Neuronal stem cell (in vitro differentiated cells): ENCODE measurements at regions not wholly inside any gene's neighbourhood (a gene's known extent, or its start where the extent isn't known, plus 50 kb on each side); places are given as distances from the start of the nearest gene placed in this dataset.
A peak's percentile ranks its signal among the peaks of the same experiment; 100 is the strongest.

Experiments
- DNase-seq: peaks from one replicate; pipeline ENCODE4 v3.0.0-alpha.2; 2013; ENCODE audit warnings: low spot score
- H2AFZ ChIP-seq: one replicate; pipeline ENCODE4 v1.6.1; 2013; ENCODE audit warnings: mild to moderate bottlenecking, low read length, inconsistent platforms
- H2AK5ac ChIP-seq: 2 replicates; pipeline ENCODE4 v1.6.1; 2013; ENCODE audit warnings: low read depth, mild to moderate bottlenecking, inconsistent platforms, low read length, moderate library complexity, mixed read lengths
- H2BK120ac ChIP-seq: 2 replicates; pipeline ENCODE4 v1.6.1; 2013; ENCODE audit warnings: low read depth, mild to moderate bottlenecking, inconsistent platforms, low read length, moderate library complexity, mixed read lengths
- H2BK12ac ChIP-seq: one replicate; pipeline ENCODE4 v1.6.1; 2013; ENCODE audit warnings: low read length, inconsistent platforms
- H2BK15ac ChIP-seq: 2 replicates; pipeline ENCODE4 v1.6.1; 2013; ENCODE audit warnings: mild to moderate bottlenecking, low read length, inconsistent platforms, mixed read lengths
- H2BK5ac ChIP-seq: one replicate; pipeline ENCODE4 v1.6.1; 2013; ENCODE audit warnings: inconsistent platforms, mild to moderate bottlenecking, low read length, moderate library complexity
- H3K14ac ChIP-seq: one replicate; pipeline ENCODE4 v1.6.1; 2013; ENCODE audit warnings: low read length, inconsistent platforms
- H3K18ac ChIP-seq: 2 replicates; pipeline ENCODE4 v1.6.1; 2013; ENCODE audit warnings: low read length, inconsistent platforms
- H3K23ac ChIP-seq: 2 replicates; pipeline ENCODE4 v1.6.1; 2013; ENCODE audit warnings: low read depth, mild to moderate bottlenecking, mixed read lengths, low read length, inconsistent platforms; ENCODE audit not compliant: poor library complexity
- H3K27ac ChIP-seq: replicated peaks from 3 replicates; pipeline ENCODE4 v1.5.1; 2013; ENCODE audit warnings: low read length, inconsistent platforms
- H3K27me3 ChIP-seq, 3 experiments: 2 replicates each; pipeline ENCODE4 v1.6.1; 2013; ENCODE audit warnings: low read length in 3 of 3, mild to moderate bottlenecking in 2 of 3, inconsistent platforms in 1 of 3, low read depth in 1 of 3, mixed read lengths in 1 of 3, moderate library complexity in 1 of 3; ENCODE audit not compliant: control insufficient read depth in 3 of 3, insufficient read depth in 3 of 3
- H3K36me3 ChIP-seq, 2 donors: replicated peaks in 1 of 2; 2 replicates each; pipeline ENCODE4 v1.6.1; 2013; ENCODE audit warnings: low read length in 2 of 2; ENCODE audit not compliant: control insufficient read depth in 2 of 2, insufficient read depth in 2 of 2
- H3K4ac ChIP-seq: 2 replicates; pipeline ENCODE4 v1.6.1; 2013; ENCODE audit warnings: inconsistent platforms, mild to moderate bottlenecking, low read length, moderate library complexity
- H3K4me1 ChIP-seq, 2 donors: 1 replicate in 1 of 2; 2 replicates in 1 of 2; pipeline ENCODE4 v1.6.1; 2013; ENCODE audit warnings: low read length in 2 of 2, low read depth in 1 of 2; ENCODE audit not compliant: control insufficient read depth in 2 of 2, insufficient read depth in 1 of 2
- H3K4me2 ChIP-seq: one replicate; pipeline ENCODE4 v1.6.1; 2013; ENCODE audit warnings: mild to moderate bottlenecking, low read length, inconsistent platforms; ENCODE audit not compliant: insufficient read depth, poor library complexity, severe bottlenecking
- H3K4me3 ChIP-seq, 2 donors: 2 replicates each; pipeline ENCODE4 v1.5.1; 2013; ENCODE audit warnings: low read length in 2 of 2, mild to moderate bottlenecking in 2 of 2, inconsistent platforms in 1 of 2, moderate library complexity in 1 of 2
- H3K79me1 ChIP-seq: one replicate; pipeline ENCODE4 v1.6.1; 2013; ENCODE audit warnings: low read depth, mild to moderate bottlenecking, inconsistent platforms, low read length, moderate library complexity
- H3K9ac ChIP-seq: one replicate; pipeline ENCODE4 v1.6.1; 2013; ENCODE audit warnings: mild to moderate bottlenecking, low read depth, low read length, inconsistent platforms; ENCODE audit not compliant: poor library complexity
- H3K9me3 ChIP-seq, 2 donors: replicated peaks in 1 of 2; 2 replicates each; pipeline versions ENCODE3 to v1.6.1; 2013; ENCODE audit warnings: low read length in 2 of 2, mild to moderate bottlenecking in 2 of 2, inconsistent platforms in 1 of 2, low read depth in 1 of 2, mixed read lengths in 1 of 2, moderate library complexity in 1 of 2; ENCODE audit not compliant: control insufficient read depth in 2 of 2, insufficient read depth in 1 of 2
- H4K8ac ChIP-seq: one replicate; pipeline ENCODE4 v1.6.1; 2013; ENCODE audit warnings: low read depth, mild to moderate bottlenecking, inconsistent platforms, low read length, moderate library complexity
- H4K91ac ChIP-seq: one replicate; pipeline ENCODE4 v1.6.1; 2013; ENCODE audit warnings: low read length, low read depth, mild to moderate bottlenecking, inconsistent platforms; ENCODE audit not compliant: poor library complexity
- WGBS, 2 donors: extraction: QIAGEN DNeasy Blood & Tissue Kit; methylation state at CpG; one replicate each; pipeline ENCODE4 v1.1.7; 2013; ENCODE audit warnings: missing lambda C conversion rate in 2 of 2, mixed read lengths in 1 of 2; ENCODE audit not compliant: insufficient read length in 2 of 2, insufficient replicate concordance in 1 of 2; ENCODE audit errors: extremely low coverage in 2 of 2; 5-methylcytosine and 5-hydroxymethylcytosine counted together

DNA sequence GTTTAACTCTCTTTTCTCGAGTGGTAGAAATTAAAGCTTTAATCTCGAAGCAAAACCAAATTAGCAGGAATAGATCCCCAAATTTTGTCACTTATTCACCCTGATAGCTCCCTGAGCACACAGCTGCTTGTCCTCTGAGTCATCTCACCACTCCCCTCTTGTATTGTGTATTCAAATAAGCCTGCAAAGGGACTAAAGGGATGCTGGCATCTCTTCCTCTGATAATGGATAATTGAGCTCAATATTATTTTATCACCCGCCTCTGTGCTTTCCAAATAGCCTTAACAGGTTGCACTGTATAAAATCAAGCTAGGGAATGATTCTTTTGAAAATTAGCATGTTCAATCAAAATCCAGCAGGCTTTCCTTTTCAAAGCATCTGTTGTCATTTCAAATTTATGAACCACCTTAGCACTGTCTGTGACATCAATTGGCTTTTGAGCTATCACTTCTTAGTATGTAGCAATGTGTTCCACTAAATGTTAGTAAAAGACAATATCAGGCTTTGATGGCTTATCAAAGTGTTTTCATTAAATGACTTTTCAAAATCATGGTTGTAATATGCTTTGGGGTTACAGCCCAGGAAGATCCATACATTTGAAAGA, 561.6 kb downstream of the PLA2G4A start:
- Histone ChIP-seq H3K4me1 (peaks cover 0 to 1% of the 10 kb centered on the region in 2 donors), H2BK5ac (no peak overlapping the region), H3K36me3 (no peaks in the 10 kb centered on the region), H3K4me3 (no peak overlapping the region), H3K27ac (no peak overlapping the region), H2BK15ac (no peak overlapping the region), H4K8ac (no peak overlapping the region), H3K9ac (no peak overlapping the region), H3K4ac (no peak overlapping the region), H3K27me3 (no peaks in the 10 kb centered on the region), H3K23ac (no peak overlapping the region), H2AK5ac (no peak overlapping the region), H3K4me2 (no peak overlapping the region), H3K79me1 (no peaks in the 10 kb centered on the region), H2AFZ (no peak overlapping the region), H3K14ac (no peak overlapping the region), H2BK12ac (no peak overlapping the region), H3K18ac (no peak overlapping the region), H2BK120ac (no peak overlapping the region), H3K9me3 (no peaks in the 10 kb centered on the region), H4K91ac (no peak overlapping the region)
- WGBS, 2 donors, result no CpG with 5 or more reads among the region's 3 CpGs
- DNase-seq, result no peak

DNA sequence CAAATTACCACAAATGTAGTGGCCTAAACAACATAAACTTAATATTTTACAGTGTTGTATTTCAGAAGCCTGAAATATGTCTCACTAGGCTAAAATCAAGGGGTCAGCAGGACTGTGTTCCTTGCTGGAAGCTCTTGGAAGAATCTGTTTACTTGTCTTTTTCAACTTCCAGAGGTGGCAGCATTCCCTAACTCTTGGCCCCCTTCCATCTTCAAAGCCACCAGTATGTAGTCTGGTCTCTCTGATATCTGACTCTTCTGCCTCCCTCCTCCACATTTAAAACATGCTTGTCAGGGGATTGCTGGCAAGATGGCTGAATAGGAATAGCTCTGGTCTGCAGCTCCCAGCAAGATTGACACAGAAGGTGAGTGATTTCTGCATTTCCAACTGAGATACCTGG, 567.5 kb downstream of the PLA2G4A start:
- Histone ChIP-seq H3K14ac (peak overlapping the region; percentile 91), H2AFZ (peak overlapping the region; percentile 92), H3K4me1 (peaks cover 6 to 9% of the 10 kb centered on the region in 2 donors), H3K4ac (no peak overlapping the region), H4K91ac (peak overlapping the region; percentile 9), H2BK120ac (no peak overlapping the region), H2BK12ac (no peak overlapping the region), H3K27ac (no peak overlapping the region), H3K9me3 (no peaks in the 10 kb centered on the region), H3K4me3 (no peak overlapping the region), H3K36me3 (no peaks in the 10 kb centered on the region), H3K27me3 (no peaks in the 10 kb centered on the region), H3K4me2 (no peak overlapping the region), H2BK5ac (no peak overlapping the region), H3K23ac (no peak overlapping the region), H3K9ac (no peak overlapping the region), H3K79me1 (no peaks in the 10 kb centered on the region), H2BK15ac (no peak overlapping the region), H4K8ac (no peak overlapping the region), H2AK5ac (peak overlapping the region; percentile 74), H3K18ac (no peak overlapping the region)
- DNase-seq, result no peak

- Histone ChIP-seq H2BK5ac (peak overlapping the region; percentile 21), H3K9ac (no peak overlapping the region), H2BK12ac (no peak overlapping the region), H3K4me3 (no peak overlapping the region), H2BK120ac (no peak overlapping the region), H3K4ac (no peak overlapping the region), H4K8ac (peak overlapping the region; percentile 56), H3K4me1 (peaks cover 6 to 9% of the 10 kb centered on the region in 2 donors), H3K27me3 (no peaks in the 10 kb centered on the region), H2AFZ (peak overlapping the region; percentile 92), H3K36me3 (no peaks in the 10 kb centered on the region), H3K79me1 (no peaks in the 10 kb centered on the region), H3K18ac (peak overlapping the region; percentile 64), H4K91ac (peak overlapping the region; percentile 9), H3K14ac (no peak overlapping the region), H3K4me2 (peak overlapping the region; percentile 3), H3K27ac (no peak overlapping the region), H2BK15ac (peak overlapping the region; percentile 85), H3K9me3 (no peaks in the 10 kb centered on the region), H2AK5ac (peak overlapping the region; percentile 74), H3K23ac (no peak overlapping the region)
- WGBS, 2 donors, result no CpG with 5 or more reads among the region's 12 CpGs
- no peak for DNase-seq
These were observed 568.4 kb downstream of the PLA2G4A start for GRCh38 chr1:187396929-187397796.

GRCh38 chr1:187408212-187409004, 579.7 kb downstream of the PLA2G4A start:
- DNase-seq, result peak; percentile 33
- Histone ChIP-seq H3K36me3 (no peaks in the 10 kb centered on the region), H3K14ac (no peak overlapping the region), H3K79me1 (no peaks in the 10 kb centered on the region), H3K18ac (no peak overlapping the region), H3K4me2 (no peak overlapping the region), H2BK5ac (peak overlapping the region; percentile 2), H3K4me3 (no peak overlapping the region), H2BK120ac (no peak overlapping the region), H2BK15ac (no peak overlapping the region), H3K9ac (no peak overlapping the region), H2AK5ac (no peak overlapping the region), H3K27ac (peak overlapping the region; percentile 66), H3K27me3 (no peaks in the 10 kb centered on the region), H2AFZ (peak overlapping the region; percentile 78), H3K23ac (no peak overlapping the region), H3K4me1 (peaks cover 4 to 7% of the 10 kb centered on the region in 2 donors), H4K91ac (no peak overlapping the region), H2BK12ac (no peak overlapping the region), H3K9me3 (no peaks in the 10 kb centered on the region), H4K8ac (no peak overlapping the region), H3K4ac (no peak overlapping the region)
- WGBS, 2 donors, result no CpG with 5 or more reads among the region's 4 CpGs
